ENCODE measurements at regions not wholly inside any gene's neighbourhood (a gene's known extent, or its start where the extent isn't known, plus 50 kb on each side); places are given as distances from the start of the nearest gene placed in this dataset.

DNA sequence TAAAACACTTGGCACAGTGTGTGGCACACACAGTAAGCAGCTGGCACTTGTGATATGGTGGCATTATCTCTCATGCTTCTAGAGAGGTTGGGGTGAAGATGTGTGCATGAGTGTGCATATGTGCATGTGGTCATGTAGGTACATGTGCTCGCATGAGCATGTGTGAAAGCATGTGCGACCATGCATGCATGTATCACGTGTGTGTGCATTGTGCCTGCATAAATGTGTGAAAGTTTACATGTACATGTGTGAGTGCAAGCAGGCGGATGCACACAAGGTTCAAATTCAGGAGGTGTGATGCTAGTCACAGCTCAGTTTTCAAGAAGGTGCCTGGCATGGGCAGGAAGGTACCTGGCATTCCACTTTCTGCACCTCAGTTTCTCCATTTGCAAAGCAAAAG lies 59.0 kb upstream of the UQCRFS1 start:
- WGBS, 2 experiments: 94 to 95% methylated on average over 4 of the region's 4 CpGs
- Histone ChIP-seq H3K4me3 (ENCODE audit: insufficient read depth, low read depth, low read length) (no peak overlapping the region), H3K36me3 (ENCODE audit: control insufficient read depth, insufficient read depth, low read length) (no peaks in the 10 kb centered on the region), H3K4me1 (ENCODE audit: control insufficient read depth, insufficient read depth, low read length) (no peaks in the 10 kb centered on the region), H3K27me3 (ENCODE audit: control insufficient read depth, insufficient read depth, low read length, poor library complexity, severe bottlenecking) (no peaks in the 10 kb centered on the region), H3K9me3 (ENCODE audit: control insufficient read depth, low read length) (no peaks in the 10 kb centered on the region), H3K27ac (ENCODE audit: insufficient read depth, low read depth, low read length, poor library complexity, severe bottlenecking) (no peak overlapping the region)

DNA sequence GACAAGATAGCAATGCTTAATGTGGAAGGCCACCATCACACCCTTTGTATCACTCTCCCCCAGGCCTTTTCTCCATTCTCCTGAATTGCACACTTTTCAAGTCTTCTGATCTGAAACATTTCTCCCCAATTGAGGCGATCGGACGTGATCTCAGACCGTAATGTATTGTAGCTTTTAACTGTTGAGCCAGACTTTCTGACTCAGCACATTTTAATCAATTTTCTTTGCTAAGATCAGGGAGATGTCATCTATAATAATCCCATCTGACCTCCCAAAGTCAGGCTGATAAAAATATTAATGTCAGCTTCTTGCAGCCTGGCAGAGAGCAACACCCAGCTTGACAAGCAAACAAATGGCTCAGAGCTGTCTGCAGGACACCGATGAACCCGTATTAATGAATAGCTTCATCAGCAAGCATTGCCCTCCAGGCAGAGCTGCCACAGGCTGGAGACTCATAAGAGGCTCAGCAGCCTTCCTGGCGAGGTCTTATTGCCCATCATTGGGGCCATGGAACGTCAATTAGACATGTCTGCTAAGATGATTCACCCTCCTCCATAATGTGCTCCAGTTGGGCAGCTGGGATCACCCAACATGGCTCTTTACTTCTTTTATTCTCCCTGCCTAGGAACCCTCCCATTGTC lies 60.2 kb upstream of the UQCRFS1 start:
- no peaks in the 10 kb centered on the region for H3K36me3 ChIP-seq (ENCODE audit: control insufficient read depth, insufficient read depth, low read length)
- WGBS, 2 experiments: 90 to 94% methylated on average over 8 of the region's 8 CpGs
- H3K9me3 ChIP-seq (ENCODE audit: control insufficient read depth, low read length): no peaks in the 10 kb centered on the region
- H3K27ac ChIP-seq (ENCODE audit: insufficient read depth, low read depth, low read length, poor library complexity, severe bottlenecking): no peak overlapping the region
- H3K4me1 ChIP-seq (ENCODE audit: control insufficient read depth, insufficient read depth, low read length): no peaks in the 10 kb centered on the region
- H3K27me3 ChIP-seq (ENCODE audit: control insufficient read depth, insufficient read depth, low read length, poor library complexity, severe bottlenecking): no peaks in the 10 kb centered on the region
- H3K4me3 ChIP-seq (ENCODE audit: insufficient read depth, low read depth, low read length): no peak overlapping the region

DNA sequence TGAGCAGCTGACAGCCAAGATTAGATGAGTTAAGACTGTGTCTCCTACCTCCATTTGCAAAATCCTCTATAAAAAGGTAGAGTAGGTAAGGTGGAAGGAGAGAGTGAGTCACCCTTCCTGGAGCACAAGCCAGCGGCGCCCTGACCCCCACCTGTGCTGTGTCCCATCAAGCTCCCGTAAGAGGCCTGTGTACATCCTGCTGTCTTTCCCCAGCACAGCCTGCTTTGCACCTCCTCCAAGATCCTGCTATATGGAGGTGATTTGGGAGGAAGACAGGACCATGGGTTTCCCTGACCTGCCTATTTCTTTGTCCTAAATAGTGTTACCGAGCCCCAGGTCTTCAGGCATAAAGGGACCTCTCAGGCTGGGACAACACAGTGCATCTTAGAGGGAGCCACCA lies 62.3 kb upstream of the UQCRFS1 start:
- no peaks in the 10 kb centered on the region for H3K27me3 ChIP-seq (ENCODE audit: control insufficient read depth, insufficient read depth, low read length, poor library complexity, severe bottlenecking)

DNA sequence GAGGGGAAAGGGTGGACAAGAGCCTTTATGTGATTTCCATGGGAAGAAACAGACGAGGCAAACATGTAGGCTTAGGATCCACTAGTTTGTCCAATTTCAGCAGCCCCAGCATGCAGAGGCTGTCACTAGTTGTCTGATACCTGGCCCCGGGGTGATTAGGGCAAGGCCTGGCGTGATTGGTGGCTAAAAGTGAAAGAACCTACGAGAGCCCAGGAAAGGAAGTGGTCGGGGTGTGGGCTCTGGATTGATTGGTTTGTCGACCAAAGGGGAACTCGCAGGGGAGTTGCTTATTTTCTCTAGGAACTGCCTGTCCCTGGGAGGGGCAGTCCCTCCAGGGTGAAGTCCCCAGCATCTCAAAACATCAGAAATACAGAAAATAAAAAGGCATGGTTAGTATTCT lies 64.2 kb upstream of the UQCRFS1 start:
- Histone ChIP-seq H3K36me3 (ENCODE audit: control insufficient read depth, insufficient read depth, low read length) (no peaks in the 10 kb centered on the region), H3K4me1 (ENCODE audit: control insufficient read depth, insufficient read depth, low read length) (no peaks in the 10 kb centered on the region), H3K27ac (ENCODE audit: insufficient read depth, low read depth, low read length, poor library complexity, severe bottlenecking) (no peak overlapping the region), H3K4me3 (ENCODE audit: insufficient read depth, low read depth, low read length) (no peak overlapping the region), H3K27me3 (ENCODE audit: control insufficient read depth, insufficient read depth, low read length, poor library complexity, severe bottlenecking) (no peaks in the 10 kb centered on the region), H3K9me3 (ENCODE audit: control insufficient read depth, low read length) (no peaks in the 10 kb centered on the region)
- 57 to 66% methylated on average over 7 of the region's 7 CpGs for WGBS, 2 experiments

More for the DNA sequence above, 62.3 kb upstream of the UQCRFS1 start:
- Histone ChIP-seq H3K9me3 (ENCODE audit: control insufficient read depth, low read length) (no peaks in the 10 kb centered on the region), H3K4me1 (ENCODE audit: control insufficient read depth, insufficient read depth, low read length) (no peaks in the 10 kb centered on the region), H3K36me3 (ENCODE audit: control insufficient read depth, insufficient read depth, low read length) (no peaks in the 10 kb centered on the region), H3K4me3 (ENCODE audit: insufficient read depth, low read depth, low read length) (no peak overlapping the region), H3K27ac (ENCODE audit: insufficient read depth, low read depth, low read length, poor library complexity, severe bottlenecking) (no peak overlapping the region)
- 96% methylated on average over 4 of the region's 4 CpGs for WGBS, 2 experiments

DNA sequence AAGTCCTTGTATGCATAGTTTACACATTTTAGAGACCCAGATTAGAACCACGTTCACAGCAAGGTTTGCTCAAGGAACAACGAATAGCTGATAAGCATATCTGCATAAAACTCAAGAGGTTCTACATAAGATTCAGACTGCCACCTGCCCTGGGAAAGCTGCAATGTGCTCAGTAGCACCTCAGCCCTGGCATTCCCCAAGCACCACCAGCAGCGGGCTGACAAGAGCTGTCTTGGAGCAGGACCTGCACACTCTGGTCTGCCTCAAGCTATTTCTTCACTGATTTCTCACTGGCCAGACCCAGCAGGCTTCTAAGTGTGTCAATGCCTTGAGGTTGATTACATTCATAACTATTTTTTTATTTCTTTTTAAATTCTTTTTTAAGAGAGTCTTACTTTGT lies 65.8 kb upstream of the UQCRFS1 start:
- 60 to 63% methylated on average over 3 of the region's 3 CpGs for WGBS, 2 experiments
- no peaks in the 10 kb centered on the region for H3K27me3 ChIP-seq (ENCODE audit: control insufficient read depth, insufficient read depth, low read length, poor library complexity, severe bottlenecking)
- H3K4me3 ChIP-seq (ENCODE audit: insufficient read depth, low read depth, low read length): no peak overlapping the region
- no peak overlapping the region for H3K27ac ChIP-seq (ENCODE audit: insufficient read depth, low read depth, low read length, poor library complexity, severe bottlenecking)
- no peaks in the 10 kb centered on the region for H3K4me1 ChIP-seq (ENCODE audit: control insufficient read depth, insufficient read depth, low read length)
- no peaks in the 10 kb centered on the region for H3K9me3 ChIP-seq (ENCODE audit: control insufficient read depth, low read length)
- H3K36me3 ChIP-seq (ENCODE audit: control insufficient read depth, insufficient read depth, low read length): no peaks in the 10 kb centered on the region

DNA sequence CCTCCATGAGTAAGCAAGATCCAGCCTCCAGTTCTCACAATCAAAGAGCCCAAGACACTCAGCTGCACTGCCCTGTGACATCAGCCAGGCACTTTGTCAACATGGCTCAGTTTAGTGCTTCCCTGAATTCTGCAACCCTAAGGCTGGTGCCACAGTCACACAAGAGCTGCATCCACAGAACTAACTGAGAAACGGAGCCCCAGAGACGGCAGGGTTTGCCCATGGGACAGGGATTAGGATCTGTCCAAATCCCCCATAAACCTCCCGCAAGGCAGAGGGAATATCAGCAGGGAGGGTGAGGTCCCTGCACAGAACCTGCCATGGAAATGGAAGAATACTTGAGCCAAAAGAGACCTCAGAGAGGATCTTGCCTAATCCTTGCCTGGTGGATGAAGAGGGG lies 70.4 kb upstream of the UQCRFS1 start:
- H3K27ac ChIP-seq (ENCODE audit: insufficient read depth, low read depth, low read length, poor library complexity, severe bottlenecking): no peak overlapping the region
- no peaks in the 10 kb centered on the region for H3K36me3 ChIP-seq (ENCODE audit: control insufficient read depth, insufficient read depth, low read length)
- H3K9me3 ChIP-seq (ENCODE audit: control insufficient read depth, low read length): no peaks in the 10 kb centered on the region
- WGBS, 2 experiments: 57 to 59% methylated on average over 3 of the region's 3 CpGs
- no peaks in the 10 kb centered on the region for H3K4me1 ChIP-seq (ENCODE audit: control insufficient read depth, insufficient read depth, low read length)
- H3K27me3 ChIP-seq (ENCODE audit: control insufficient read depth, insufficient read depth, low read length, poor library complexity, severe bottlenecking): no peaks in the 10 kb centered on the region
- no peak overlapping the region for H3K4me3 ChIP-seq (ENCODE audit: insufficient read depth, low read depth, low read length)

DNA sequence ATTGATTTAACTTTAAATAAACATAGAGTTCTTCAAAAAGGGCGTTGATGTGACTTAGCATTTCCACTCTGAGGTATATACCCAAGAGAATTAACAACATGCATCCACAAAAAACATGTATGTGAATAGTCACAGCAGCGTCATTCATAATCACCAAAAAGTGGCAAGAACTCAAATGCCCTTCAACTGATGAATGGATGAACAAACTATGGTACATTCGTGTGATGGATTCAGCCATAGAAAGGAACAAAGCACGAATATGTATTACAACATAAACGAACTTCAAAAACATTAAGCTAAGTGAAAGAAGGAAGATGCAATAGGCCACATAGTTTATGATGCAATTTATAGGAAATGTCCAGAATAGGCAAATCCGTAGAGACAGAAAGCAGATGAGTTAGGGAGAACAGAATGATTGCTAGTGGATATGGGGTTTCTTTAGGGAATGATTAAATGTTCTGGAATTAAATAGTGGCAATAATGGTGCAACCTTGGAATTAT lies 72.3 kb upstream of the UQCRFS1 start:
- H3K27ac ChIP-seq (ENCODE audit: insufficient read depth, low read depth, low read length, poor library complexity, severe bottlenecking): no peak overlapping the region
- no peaks in the 10 kb centered on the region for H3K4me1 ChIP-seq (ENCODE audit: control insufficient read depth, insufficient read depth, low read length)
- H3K4me3 ChIP-seq (ENCODE audit: insufficient read depth, low read depth, low read length): no peak overlapping the region
- 87 to 95% methylated on average over 6 of the region's 6 CpGs for WGBS, 2 experiments
- no peaks in the 10 kb centered on the region for H3K36me3 ChIP-seq (ENCODE audit: control insufficient read depth, insufficient read depth, low read length)
- no peaks in the 10 kb centered on the region for H3K9me3 ChIP-seq (ENCODE audit: control insufficient read depth, low read length)
- no peaks in the 10 kb centered on the region for H3K27me3 ChIP-seq (ENCODE audit: control insufficient read depth, insufficient read depth, low read length, poor library complexity, severe bottlenecking)

DNA sequence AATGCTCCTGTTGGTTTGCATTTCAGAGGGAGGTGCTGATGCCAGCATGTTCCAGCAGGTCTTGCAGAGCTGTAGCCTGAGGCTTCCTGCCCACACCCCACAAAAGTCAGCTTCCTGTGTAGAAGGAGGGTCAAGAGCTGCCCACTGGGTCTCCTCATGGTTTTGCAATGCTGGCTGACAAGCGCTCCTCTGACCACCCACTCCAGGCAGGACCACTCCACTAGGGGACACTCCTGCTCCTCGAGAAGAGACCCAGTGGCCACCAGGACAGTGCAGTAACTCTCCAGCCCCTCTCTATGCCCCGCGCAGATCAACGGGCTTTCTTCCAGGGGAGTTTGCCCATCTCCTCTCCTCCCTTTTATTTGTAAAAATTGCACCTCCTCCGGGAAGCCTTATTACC lies 72.9 kb upstream of the UQCRFS1 start:
- Histone ChIP-seq H3K4me3 (ENCODE audit: insufficient read depth, low read depth, low read length) (no peak overlapping the region), H3K4me1 (ENCODE audit: control insufficient read depth, insufficient read depth, low read length) (no peaks in the 10 kb centered on the region), H3K36me3 (ENCODE audit: control insufficient read depth, insufficient read depth, low read length) (no peaks in the 10 kb centered on the region), H3K27ac (ENCODE audit: insufficient read depth, low read depth, low read length, poor library complexity, severe bottlenecking) (no peak overlapping the region), H3K27me3 (ENCODE audit: control insufficient read depth, insufficient read depth, low read length, poor library complexity, severe bottlenecking) (no peaks in the 10 kb centered on the region), H3K9me3 (ENCODE audit: control insufficient read depth, low read length) (no peaks in the 10 kb centered on the region)
- WGBS, 2 experiments: 39 to 42% methylated on average over 6 of the region's 6 CpGs

DNA sequence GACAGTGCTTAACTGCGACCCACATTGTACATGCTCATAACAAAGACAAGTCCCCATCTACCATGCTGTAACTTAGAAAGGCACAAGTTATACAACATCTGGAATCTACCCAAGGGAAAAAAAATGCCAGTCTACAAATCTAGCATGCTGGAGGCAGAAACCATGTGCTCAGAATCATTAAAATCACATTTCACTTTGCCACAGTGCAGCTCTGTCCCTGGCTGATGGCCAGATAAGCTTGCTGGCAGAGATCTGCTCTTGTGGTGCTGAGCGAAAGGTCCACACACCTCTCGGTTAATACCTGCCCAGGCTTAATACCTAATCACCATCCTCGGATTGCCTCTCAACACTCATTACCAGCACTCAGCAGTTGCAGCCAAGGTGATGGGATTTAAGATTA lies 74.1 kb upstream of the UQCRFS1 start:
- Histone ChIP-seq H3K4me1 (ENCODE audit: control insufficient read depth, insufficient read depth, low read length) (peaks cover 4% of the 10 kb centered on the region), H3K9me3 (ENCODE audit: control insufficient read depth, low read length) (no peaks in the 10 kb centered on the region), H3K27me3 (ENCODE audit: control insufficient read depth, insufficient read depth, low read length, poor library complexity, severe bottlenecking) (no peaks in the 10 kb centered on the region), H3K36me3 (ENCODE audit: control insufficient read depth, insufficient read depth, low read length) (no peaks in the 10 kb centered on the region), H3K27ac (ENCODE audit: insufficient read depth, low read depth, low read length, poor library complexity, severe bottlenecking) (no peak overlapping the region), H3K4me3 (ENCODE audit: insufficient read depth, low read depth, low read length) (no peak overlapping the region)
- WGBS, 2 experiments: 90 to 92% methylated on average over 3 to 4 of the region's 4 CpGs

DNA sequence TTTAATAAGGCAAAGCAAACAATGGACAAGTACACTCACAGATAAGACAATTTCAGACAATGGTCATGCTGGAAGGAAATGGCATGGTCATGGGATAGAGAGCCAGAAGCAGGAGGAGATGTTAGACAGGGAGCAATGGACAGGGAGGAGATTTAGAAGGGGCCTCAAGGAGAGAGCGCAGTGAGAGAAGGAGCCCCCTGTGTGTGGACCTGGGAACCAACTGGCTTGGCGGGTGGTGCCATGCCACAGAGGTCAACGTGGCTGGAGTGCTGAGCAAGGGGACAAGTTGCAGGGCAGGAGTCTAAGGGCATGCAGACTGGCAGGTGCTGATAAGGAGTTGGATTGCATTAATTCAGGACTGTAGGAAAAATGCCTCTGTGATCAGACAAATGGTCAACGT lies 75.3 kb upstream of the UQCRFS1 start:
- no peak overlapping the region for H3K4me3 ChIP-seq (ENCODE audit: insufficient read depth, low read depth, low read length)
- H3K27ac ChIP-seq (ENCODE audit: insufficient read depth, low read depth, low read length, poor library complexity, severe bottlenecking): no peak overlapping the region
- WGBS, 2 experiments: 93 to 94% methylated on average over 4 of the region's 4 CpGs
- no peaks in the 10 kb centered on the region for H3K9me3 ChIP-seq (ENCODE audit: control insufficient read depth, low read length)
- no peaks in the 10 kb centered on the region for H3K27me3 ChIP-seq (ENCODE audit: control insufficient read depth, insufficient read depth, low read length, poor library complexity, severe bottlenecking)
- H3K4me1 ChIP-seq (ENCODE audit: control insufficient read depth, insufficient read depth, low read length): peaks cover 4% of the 10 kb centered on the region
- H3K36me3 ChIP-seq (ENCODE audit: control insufficient read depth, insufficient read depth, low read length): no peaks in the 10 kb centered on the region

DNA sequence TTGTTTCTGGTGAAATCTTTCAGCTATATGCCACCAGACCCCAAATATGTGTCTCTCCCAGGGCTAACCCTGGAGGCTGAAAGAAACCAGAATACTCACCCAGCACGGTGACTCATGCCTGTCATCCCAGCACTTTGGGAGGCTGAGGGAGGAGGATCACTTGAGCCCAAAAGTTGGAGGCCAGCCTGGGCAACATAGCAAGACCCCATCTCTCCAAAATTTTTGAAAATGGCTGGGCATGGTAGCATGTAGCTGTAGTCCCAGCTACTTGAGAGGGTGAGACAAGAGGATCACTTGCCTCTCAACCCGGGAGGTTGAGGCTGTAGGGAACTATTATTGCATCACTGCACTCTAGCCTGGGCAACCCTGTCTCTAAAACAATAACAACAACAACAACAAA lies 76.1 kb upstream of the UQCRFS1 start:
- Histone ChIP-seq H3K9me3 (ENCODE audit: control insufficient read depth, low read length) (no peaks in the 10 kb centered on the region), H3K4me1 (ENCODE audit: control insufficient read depth, insufficient read depth, low read length) (peaks cover 4% of the 10 kb centered on the region), H3K36me3 (ENCODE audit: control insufficient read depth, insufficient read depth, low read length) (no peaks in the 10 kb centered on the region), H3K4me3 (ENCODE audit: insufficient read depth, low read depth, low read length) (no peak overlapping the region), H3K27ac (ENCODE audit: insufficient read depth, low read depth, low read length, poor library complexity, severe bottlenecking) (no peak overlapping the region), H3K27me3 (ENCODE audit: control insufficient read depth, insufficient read depth, low read length, poor library complexity, severe bottlenecking) (no peaks in the 10 kb centered on the region)
- WGBS, 2 experiments: 94 to 96% methylated on average over 2 of the region's 2 CpGs

All from ectodermal cell (in vitro differentiated cells).